KMS-11 (cell line): ENCODE measurements at regions not wholly inside any gene's neighbourhood (a gene's known extent, or its start where the extent isn't known, plus 50 kb on each side); places are given as distances from the start of the nearest gene placed in this dataset.

Experiments
- H2AFZ ChIP-seq: fragments of 200-600 bp; sonication (generic); 2 replicates; pipeline ENCODE4 v1.6.1; 2016; ENCODE audit warnings: antibody characterized with exemption, mixed run types, low read depth
- H3K27ac ChIP-seq: fragments of 200-600 bp; sonication (generic); 2 replicates; pipeline ENCODE4 v1.6.1; 2016; ENCODE audit warnings: mild to moderate bottlenecking, mixed run types
- H3K27me3 ChIP-seq: fragments of 200-600 bp; sonication (generic); 2 replicates; pipeline ENCODE4 v1.6.1; 2017; ENCODE audit warnings: mild to moderate bottlenecking, low read depth, mixed run types, moderate library complexity; ENCODE audit not compliant: insufficient read depth
- H3K36me3 ChIP-seq: fragments of 200-600 bp; sonication (generic); 2 replicates; pipeline ENCODE4 v1.6.1; 2017; ENCODE audit warnings: mild to moderate bottlenecking, mixed run types; ENCODE audit not compliant: insufficient read depth
- H3K4me1 ChIP-seq: fragments of 200-600 bp; sonication (generic); 2 replicates; pipeline ENCODE4 v1.6.1; 2016; ENCODE audit warnings: mild to moderate bottlenecking, low read depth, mixed run types; ENCODE audit not compliant: poor library complexity, severe bottlenecking
- H3K4me2 ChIP-seq: fragments of 200-600 bp; sonication (generic); 2 replicates; pipeline ENCODE4 v1.7.0; 2016; ENCODE audit warnings: mild to moderate bottlenecking, mixed run types
- H3K4me3 ChIP-seq: fragments of 200-600 bp; sonication (generic); IDR thresholded peaks from 2 replicates; pipeline ENCODE4 v1.6.1; 2017; ENCODE audit warnings: low read depth, low read length, mixed read lengths; ENCODE audit not compliant: insufficient read depth
- H3K79me2 ChIP-seq: fragments of 200-600 bp; sonication (generic); 2 replicates; pipeline ENCODE4 v1.6.1; 2016; ENCODE audit warnings: low read depth, mixed run types; ENCODE audit not compliant: insufficient read depth
- H3K9ac ChIP-seq: fragments of 200-600 bp; sonication (generic); 2 replicates; pipeline ENCODE4 v1.6.1; 2016; ENCODE audit warnings: mild to moderate bottlenecking, mixed run types
- H4K20me1 ChIP-seq: fragments of 200-600 bp; sonication (generic); 2 replicates; pipeline ENCODE4 v1.6.1; 2016; ENCODE audit warnings: mild to moderate bottlenecking, mixed run types; ENCODE audit not compliant: insufficient read depth
- CTCF ChIP-seq: fragments of 200-600 bp; sonication (generic); conservative IDR thresholded peaks from 2 replicates; pipeline ENCODE4 v1.6.1; 2017; ENCODE audit warnings: low read depth, mild to moderate bottlenecking, antibody characterized with exemption, low read length, moderate library complexity, mixed read lengths

GRCh38 chr13:76796851-76797250 is 89.4 kb downstream of the KCTD12 start:
- no peak overlapping the region for H3K4me3 ChIP-seq
- H3K27me3 ChIP-seq, result no peaks in the 10 kb centered on the region
- no peaks in the 10 kb centered on the region for H3K79me2 ChIP-seq
- no peaks in the 10 kb centered on the region for H3K36me3 ChIP-seq
- no peak overlapping the region for H3K27ac ChIP-seq
- TF ChIP-seq CTCF, result no peak
- H3K9ac ChIP-seq, result no peak overlapping the region
- no peaks in the 10 kb centered on the region for H4K20me1 ChIP-seq
- no peaks in the 10 kb centered on the region for H3K4me1 ChIP-seq
- no peak overlapping the region for H2AFZ ChIP-seq
- no peak overlapping the region for H3K4me2 ChIP-seq

DNA sequence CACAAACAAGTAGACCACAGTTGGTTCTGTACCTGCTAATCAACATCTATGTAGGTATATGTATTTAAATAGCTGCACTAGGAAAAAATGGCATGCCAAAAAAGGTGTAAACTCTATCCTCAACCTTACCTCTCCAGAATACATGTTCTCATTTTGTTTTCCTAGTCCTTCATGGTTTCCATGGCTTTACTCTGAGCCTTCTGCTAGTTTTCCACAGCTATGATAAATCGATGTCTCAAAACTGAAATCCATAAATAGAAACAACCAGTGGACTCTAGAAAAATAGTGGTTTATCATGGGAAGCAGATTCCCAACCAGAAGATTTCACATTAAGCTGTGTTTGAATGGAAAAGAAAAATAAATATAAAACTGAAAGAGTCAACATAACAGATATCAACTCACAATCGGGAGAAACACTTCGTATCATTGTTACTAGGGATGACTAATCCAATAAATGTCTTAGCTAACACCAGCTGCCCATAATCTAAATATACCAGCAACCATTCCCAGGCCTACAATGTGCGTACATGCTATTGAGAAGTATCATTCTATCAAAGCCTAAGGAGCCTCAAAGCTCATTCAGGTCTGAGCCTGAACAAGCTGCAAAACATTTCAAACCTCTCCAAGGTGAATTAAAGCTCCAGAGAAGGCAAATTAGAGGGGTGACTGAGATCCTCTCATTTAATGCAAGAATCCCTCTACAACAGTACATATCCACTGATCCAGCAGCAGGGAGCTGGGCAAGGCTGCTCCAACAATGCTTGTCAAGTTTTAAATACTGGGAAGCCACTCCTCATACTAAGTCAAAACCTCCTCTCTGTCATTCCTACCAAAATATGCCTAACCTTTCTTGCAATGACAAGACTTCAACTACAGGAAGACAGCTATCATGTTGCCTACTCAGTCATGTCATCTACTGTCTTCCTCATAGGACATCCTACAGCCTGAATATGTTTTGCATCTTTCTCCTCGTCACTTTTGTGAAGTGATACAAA is 90.2 kb downstream of the KCTD12 start:
- Histone ChIP-seq H3K79me2 (no peaks in the 10 kb centered on the region), H3K27ac (no peak overlapping the region), H3K27me3 (no peaks in the 10 kb centered on the region), H3K9ac (no peak overlapping the region), H2AFZ (no peak overlapping the region), H3K36me3 (no peaks in the 10 kb centered on the region), H3K4me2 (no peak overlapping the region), H3K4me1 (no peaks in the 10 kb centered on the region), H4K20me1 (no peaks in the 10 kb centered on the region), H3K4me3 (no peak overlapping the region)
- no peak for TF ChIP-seq CTCF

GRCh38 chr13:76792731-76793347 is 93.4 kb downstream of the KCTD12 start:
- H2AFZ ChIP-seq, result no peak overlapping the region
- H3K4me1 ChIP-seq, result no peaks in the 10 kb centered on the region
- no peak overlapping the region for H3K4me2 ChIP-seq
- H3K9ac ChIP-seq, result no peak overlapping the region
- no peaks in the 10 kb centered on the region for H4K20me1 ChIP-seq
- H3K79me2 ChIP-seq, result no peaks in the 10 kb centered on the region
- no peak overlapping the region for H3K4me3 ChIP-seq
- H3K27ac ChIP-seq, result no peak overlapping the region
- no peaks in the 10 kb centered on the region for H3K27me3 ChIP-seq
- H3K36me3 ChIP-seq, result no peaks in the 10 kb centered on the region
- no peak for TF ChIP-seq CTCF

GRCh38 chr13:76790980-76791819 is 95.0 kb downstream of the KCTD12 start:
- Histone ChIP-seq H3K9ac (no peak overlapping the region), H4K20me1 (no peaks in the 10 kb centered on the region), H2AFZ (no peak overlapping the region), H3K36me3 (no peaks in the 10 kb centered on the region), H3K4me2 (no peak overlapping the region), H3K4me3 (no peak overlapping the region), H3K27ac (no peak overlapping the region), H3K27me3 (no peaks in the 10 kb centered on the region), H3K79me2 (no peaks in the 10 kb centered on the region), H3K4me1 (no peaks in the 10 kb centered on the region)
- TF ChIP-seq CTCF, result no peak
